OCI-LY1 (cell line): ENCODE measurements at regions not wholly inside any gene's neighbourhood (a gene's known extent, or its start where the extent isn't known, plus 50 kb on each side); places are given as distances from the start of the nearest gene placed in this dataset.

Experiments
- CTCF ChIP-seq: fragments of 200-600 bp; sonication (generic), shearing (Covaris generic); IDR thresholded peaks from 2 replicates; pipeline ENCODE4 v1.5.1; 2017; ENCODE audit warnings: mild to moderate bottlenecking, antibody characterized with exemption, low read length, moderate library complexity, mixed read lengths
- EZH2 ChIP-seq: fragments of 200-600 bp; sonication (generic), shearing (Covaris generic); IDR thresholded peaks from 2 replicates; pipeline ENCODE4 v1.8.0; 2017; ENCODE audit warnings: borderline replicate concordance, mixed run types, mild to moderate bottlenecking, antibody characterized with exemption, low read length, moderate library complexity, mixed read lengths

DNA sequence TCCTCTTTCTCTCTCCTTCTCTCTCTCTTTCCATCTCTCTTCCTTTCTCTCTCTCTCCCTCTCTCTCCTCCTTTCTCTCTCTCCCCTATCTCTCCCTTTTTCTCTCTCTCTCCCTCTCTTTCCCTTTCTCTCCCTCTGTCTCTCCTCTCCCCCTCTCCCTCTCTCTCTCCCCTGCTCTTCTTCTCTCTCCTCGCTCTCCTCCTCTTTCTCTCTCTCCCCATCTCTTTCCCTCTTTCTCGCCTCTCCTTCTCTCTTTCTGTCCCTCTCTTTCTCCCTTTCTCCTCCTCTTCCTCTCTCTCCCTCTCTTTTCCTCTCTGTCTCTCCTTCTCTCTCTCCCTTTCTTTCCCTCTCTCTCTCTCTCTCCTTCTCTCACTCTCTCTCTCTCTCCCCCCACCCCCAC lies 196.6 kb downstream of the UQCRFS1 start:
- no peak for TF ChIP-seq CTCF
- no peak for TF ChIP-seq EZH2
